H1 (cell line): ENCODE measurements at regions not wholly inside any gene's neighbourhood (a gene's known extent, or its start where the extent isn't known, plus 50 kb on each side); places are given as distances from the start of the nearest gene placed in this dataset.

Experiments used
- CTCF ChIA-PET: fragments of 300-600 bp; sonication (Branson Sonifier 250); formaldehyde crosslinking; loops from one replicate; lab custom pipeline; 2021; ENCODE audit not compliant: partially characterized antibody; lab: Charles Lee
- POLR2A ChIA-PET: fragments of 300-600 bp; sonication (Branson Sonifier 250); formaldehyde crosslinking; loops from one replicate; lab custom pipeline; 2021; ENCODE audit warnings: inconsistent platforms; ENCODE audit not compliant: partially characterized antibody; lab: Charles Lee
- DNase-seq, 2 experiments: peaks; one replicate each; pipeline versions ENCODE4 v3.0.0 to v3.0.0-alpha.2; 2010 to 2022; ENCODE audit warnings: low spot score in 2 of 2, low read depth in 1 of 2, mixed read lengths in 1 of 2
- FAIRE-seq: peaks from 2 replicates; lab custom pipeline; 2011; peaks lifted over from hg19 to GRCh38; lab: Jason Lieb, UNC
- H2AFZ ChIP-seq: 2 replicates; pipeline ENCODE4 v1.8.1; 2012; ENCODE audit warnings: low read length, inconsistent platforms
- H2AK5ac ChIP-seq: 2 replicates; pipeline ENCODE4 v1.6.1; 2013; ENCODE audit warnings: low read depth, low read length
- H2BK120ac ChIP-seq: replicated peaks from 2 replicates; pipeline ENCODE3; 2013; ENCODE audit warnings: low read depth, low read length, inconsistent platforms
- H2BK12ac ChIP-seq: 2 replicates; pipeline ENCODE4 v1.6.1; 2013; ENCODE audit warnings: low read depth, low read length
- H2BK15ac ChIP-seq: 2 replicates; pipeline ENCODE4 v1.6.1; 2013; ENCODE audit warnings: low read length
- H2BK20ac ChIP-seq: 2 replicates; pipeline ENCODE4 v1.6.1; 2013; ENCODE audit warnings: low read length
- H2BK5ac ChIP-seq: 2 replicates; pipeline ENCODE4 v1.6.1; 2013; ENCODE audit warnings: low read depth, low read length
- H3K14ac ChIP-seq: 2 replicates; pipeline ENCODE4 v1.6.1; 2013; ENCODE audit warnings: inconsistent platforms; ENCODE audit not compliant: insufficient read length
- H3K18ac ChIP-seq: 2 replicates; pipeline ENCODE4 v1.6.1; 2013; ENCODE audit warnings: low read length; ENCODE audit errors: extremely low read depth
- H3K23ac ChIP-seq: 2 replicates; pipeline ENCODE4 v1.6.1; 2013; ENCODE audit warnings: inconsistent platforms; ENCODE audit not compliant: insufficient read length
- H3K23me2 ChIP-seq: 2 replicates; pipeline ENCODE4 v1.6.1; 2013; ENCODE audit warnings: low read depth, low read length
- H3K27ac ChIP-seq: 2 replicates; pipeline ENCODE4 v1.6.1; 2011; ENCODE audit warnings: low read depth, low read length, inconsistent platforms
- H3K27me3 ChIP-seq, 4 experiments: replicated peaks in 1 of 4; 1 replicate in 1 of 4; 2 replicates in 3 of 4; pipeline versions ENCODE4 v1.6.1 to v1.8.1; 2011 to 2013; ENCODE audit warnings: low read length in 3 of 4, mild to moderate bottlenecking in 3 of 4, inconsistent platforms in 2 of 4, mixed read lengths in 2 of 4, moderate library complexity in 1 of 4; ENCODE audit not compliant: control insufficient read depth in 3 of 4, insufficient read depth in 3 of 4; ENCODE audit errors: extremely low read depth in 1 of 4
- H3K36me3 ChIP-seq, 4 experiments: 2 replicates each; pipeline versions ENCODE4 v1.6.1 to v1.8.1; 2011 to 2013; ENCODE audit warnings: mild to moderate bottlenecking in 4 of 4, low read length in 3 of 4, moderate library complexity in 2 of 4, control low read depth in 1 of 4, inconsistent platforms in 1 of 4; ENCODE audit not compliant: insufficient read depth in 4 of 4, control insufficient read depth in 2 of 4
- H3K4ac ChIP-seq: replicated peaks from 2 replicates; pipeline ENCODE3; 2013; ENCODE audit warnings: low read length, low read depth, mixed read lengths, inconsistent platforms; ENCODE audit not compliant: insufficient read length
- H3K4me1 ChIP-seq, 4 experiments: replicated peaks in 1 of 4; 1 replicate in 1 of 4; 2 replicates in 3 of 4; pipeline versions ENCODE4 v1.6.1 to v1.8.1; 2011 to 2013; ENCODE audit warnings: low read length in 3 of 4, inconsistent platforms in 2 of 4, mixed read lengths in 1 of 4; ENCODE audit not compliant: insufficient read depth in 4 of 4, control insufficient read depth in 3 of 4
- H3K4me2 ChIP-seq, 2 experiments: 2 replicates each; pipeline versions ENCODE4 v1.6.1 to v1.8.1; 2011 to 2013; ENCODE audit warnings: low read depth in 2 of 2, low read length in 2 of 2, control low read depth in 1 of 2, inconsistent platforms in 1 of 2, mild to moderate bottlenecking in 1 of 2; ENCODE audit not compliant: insufficient read depth in 1 of 2
- H3K4me3 ChIP-seq, 4 experiments: fragments of 200-600, 300-600 bp in 1 of 4; sonication (generic), shearing (Covaris generic), sonication (Bioruptor Twin) in 1 of 4; 2 replicates each; pipeline versions ENCODE4 v1.5.1 to v1.8.1; 2011 to 2016; ENCODE audit warnings: low read length in 4 of 4, low read depth in 3 of 4, control low read depth in 2 of 4, inconsistent platforms in 2 of 4, mild to moderate bottlenecking in 2 of 4, mixed read lengths in 1 of 4, moderate library complexity in 1 of 4; ENCODE audit not compliant: insufficient read depth in 2 of 4; ENCODE audit errors: extremely low read depth in 1 of 4
- H3K56ac ChIP-seq: replicated peaks from 2 replicates; pipeline ENCODE3; 2013; ENCODE audit warnings: low read depth, mild to moderate bottlenecking, mixed read lengths, low read length, inconsistent platforms; ENCODE audit not compliant: insufficient read length
- H3K79me1 ChIP-seq: 2 replicates; pipeline ENCODE4 v1.6.1; 2013; ENCODE audit warnings: low read depth, low read length, control low read depth
- H3K79me2 ChIP-seq, 2 experiments: 2 replicates each; pipeline versions ENCODE4 v1.6.1 to v1.8.1; 2012 to 2013; ENCODE audit warnings: low read length in 2 of 2, mild to moderate bottlenecking in 2 of 2, inconsistent platforms in 1 of 2; ENCODE audit not compliant: insufficient read depth in 2 of 2, control insufficient read depth in 1 of 2
- H3K9ac ChIP-seq, 4 experiments: replicated peaks in 1 of 4; 1 replicate in 1 of 4; 2 replicates in 3 of 4; pipeline versions ENCODE4 v1.6.1 to v1.8.1; 2011 to 2013; ENCODE audit warnings: low read depth in 3 of 4, low read length in 3 of 4, control low read depth in 2 of 4, mild to moderate bottlenecking in 2 of 4, moderate library complexity in 2 of 4, inconsistent platforms in 1 of 4; ENCODE audit errors: extremely low read depth in 1 of 4
- H3K9me3 ChIP-seq, 2 experiments: 2 replicates each; pipeline versions ENCODE4 v1.6.1 to v1.8.1; 2012 to 2013; ENCODE audit warnings: mild to moderate bottlenecking in 2 of 2, moderate library complexity in 2 of 2, control low read depth in 1 of 2, inconsistent platforms in 1 of 2, low read depth in 1 of 2, low read length in 1 of 2, mixed read lengths in 1 of 2; ENCODE audit not compliant: insufficient read depth in 2 of 2
- H4K20me1 ChIP-seq, 2 experiments: replicated peaks in 1 of 2; 2 replicates each; pipeline versions ENCODE3 to v1.8.1; 2011 to 2013; ENCODE audit warnings: inconsistent platforms in 2 of 2, low read length in 2 of 2, mild to moderate bottlenecking in 1 of 2; ENCODE audit not compliant: insufficient read depth in 2 of 2, control insufficient read depth in 1 of 2
- H4K5ac ChIP-seq: 2 replicates; pipeline ENCODE4 v1.6.1; 2013; ENCODE audit warnings: low read length, low read depth, mixed read lengths, inconsistent platforms; ENCODE audit not compliant: insufficient read length
- H4K8ac ChIP-seq: 2 replicates; pipeline ENCODE4 v1.8.0; 2013; ENCODE audit warnings: mild to moderate bottlenecking, moderate library complexity, low read length, inconsistent platforms; ENCODE audit not compliant: insufficient read depth; ENCODE audit errors: extremely low read depth
- H4K91ac ChIP-seq: replicated peaks from 2 replicates; pipeline ENCODE3; 2013; ENCODE audit warnings: low read length, mixed read lengths, inconsistent platforms; ENCODE audit not compliant: insufficient read length
- JUND ChIP-seq: IDR thresholded peaks from 2 replicates; pipeline ENCODE4 v1.6.1; 2011; ENCODE audit warnings: mild to moderate bottlenecking, improper control_type of control experiment, low read length
- SIX5 ChIP-seq: IDR thresholded peaks from 2 replicates; pipeline ENCODE4 v1.6.1; 2011; ENCODE audit warnings: mild to moderate bottlenecking, low read depth, low read length
- WGBS, 2 experiments: shearing (Covaris generic) in 1 of 2; methylation state at CpG; one replicate each; pipeline versions ENCODE4 v1.1.6 to v1.1.7; 2013 to 2015; ENCODE audit warnings: low lambda C conversion rate in 2 of 2, mixed read lengths in 2 of 2, inconsistent platforms in 1 of 2, low coverage in 1 of 2, missing lambda C conversion rate in 1 of 2; ENCODE audit not compliant: insufficient replicate concordance in 2 of 2, insufficient coverage in 1 of 2, insufficient read length in 1 of 2; ENCODE audit errors: extremely low coverage in 1 of 2, missing lambda C conversion rate in 1 of 2; 5-methylcytosine and 5-hydroxymethylcytosine counted together
- TF ChIP-seq, protein P1 (sequence below), 3 experiments: IDR thresholded peaks; 1 replicate in 2 of 3; 2 replicates in 1 of 3; pipeline versions ENCODE4 v1.5.1 to v1.6.1; 2011; ENCODE audit warnings: low read length in 3 of 3, mild to moderate bottlenecking in 3 of 3, inconsistent platforms in 2 of 3, low read depth in 1 of 3, moderate library complexity in 1 of 3; ENCODE audit not compliant: insufficient read depth in 1 of 3; ENCODE audit errors: control extremely low read depth in 1 of 3

DNA sequence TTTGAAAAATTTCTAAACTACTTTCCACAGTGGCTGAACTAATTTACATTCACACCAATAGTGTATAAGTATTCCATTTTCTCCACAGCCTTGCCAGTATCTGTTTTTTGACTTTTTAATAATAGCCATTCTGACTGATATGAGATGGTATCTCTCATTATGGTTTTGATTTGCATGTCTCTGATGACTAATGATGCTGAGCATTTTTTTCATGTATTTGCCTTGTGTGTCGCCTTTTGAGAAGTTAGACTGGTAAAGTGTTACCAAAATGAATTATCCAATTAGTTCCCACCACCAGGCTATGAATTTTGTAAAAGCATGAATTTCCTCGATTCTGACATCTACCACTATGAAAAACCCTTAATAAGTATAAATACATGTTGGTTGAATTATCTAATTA lies 242.2 kb upstream of the GK2 start:
- H3K23ac ChIP-seq, result no peak overlapping the region
- no peak overlapping the region for H2BK12ac ChIP-seq
- H3K4ac ChIP-seq, result no peak overlapping the region
- H2BK20ac ChIP-seq, result no peak overlapping the region
- no peak overlapping the region for H4K91ac ChIP-seq
- H3K18ac ChIP-seq, result no peak overlapping the region
- no peak for FAIRE-seq
- no peak overlapping the region for H3K56ac ChIP-seq
- 93% methylated on average over 2 of the region's 2 CpGs; no CpG with 5 or more reads in 1 of the 2 experiments for WGBS, 2 experiments
- H2BK5ac ChIP-seq, result no peak overlapping the region
- CTCF ChIA-PET, result no interaction called here
- H2BK15ac ChIP-seq, result no peak overlapping the region
- no peak overlapping the region for H4K8ac ChIP-seq
- H3K36me3 ChIP-seq, result no peaks in the 10 kb centered on the region
- POLR2A ChIA-PET, result no interaction called here
- no peaks in the 10 kb centered on the region for H4K20me1 ChIP-seq
- no peaks in the 10 kb centered on the region for H3K79me1 ChIP-seq
- H3K23me2 ChIP-seq, result no peaks in the 10 kb centered on the region
- no peak overlapping the region for H3K9ac ChIP-seq
- H3K27me3 ChIP-seq, result no peaks in the 10 kb centered on the region
- H3K9me3 ChIP-seq, result no peaks in the 10 kb centered on the region
- DNase-seq, result no peak
- no peak overlapping the region for H2BK120ac ChIP-seq
- peaks cover 0 to 20% (median 5%) of the 10 kb centered on the region in 4 experiments; a peak in 5 of 7 replicates for H3K4me1 ChIP-seq
- no peak overlapping the region for H4K5ac ChIP-seq
- H2AK5ac ChIP-seq, result no peak overlapping the region
- H3K27ac ChIP-seq, result no peak overlapping the region
- no peaks in the 10 kb centered on the region for H3K79me2 ChIP-seq
- no peak overlapping the region for H2AFZ ChIP-seq
- no peak overlapping the region for H3K4me3 ChIP-seq
- no peak overlapping the region for H3K14ac ChIP-seq
- H3K4me2 ChIP-seq, result no peak overlapping the region
- no peak for TF ChIP-seq SIX5
- TF ChIP-seq, protein P1, sequence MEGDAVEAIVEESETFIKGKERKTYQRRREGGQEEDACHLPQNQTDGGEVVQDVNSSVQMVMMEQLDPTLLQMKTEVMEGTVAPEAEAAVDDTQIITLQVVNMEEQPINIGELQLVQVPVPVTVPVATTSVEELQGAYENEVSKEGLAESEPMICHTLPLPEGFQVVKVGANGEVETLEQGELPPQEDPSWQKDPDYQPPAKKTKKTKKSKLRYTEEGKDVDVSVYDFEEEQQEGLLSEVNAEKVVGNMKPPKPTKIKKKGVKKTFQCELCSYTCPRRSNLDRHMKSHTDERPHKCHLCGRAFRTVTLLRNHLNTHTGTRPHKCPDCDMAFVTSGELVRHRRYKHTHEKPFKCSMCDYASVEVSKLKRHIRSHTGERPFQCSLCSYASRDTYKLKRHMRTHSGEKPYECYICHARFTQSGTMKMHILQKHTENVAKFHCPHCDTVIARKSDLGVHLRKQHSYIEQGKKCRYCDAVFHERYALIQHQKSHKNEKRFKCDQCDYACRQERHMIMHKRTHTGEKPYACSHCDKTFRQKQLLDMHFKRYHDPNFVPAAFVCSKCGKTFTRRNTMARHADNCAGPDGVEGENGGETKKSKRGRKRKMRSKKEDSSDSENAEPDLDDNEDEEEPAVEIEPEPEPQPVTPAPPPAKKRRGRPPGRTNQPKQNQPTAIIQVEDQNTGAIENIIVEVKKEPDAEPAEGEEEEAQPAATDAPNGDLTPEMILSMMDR (IDR thresholded peaks at IDR 0.05; ENCODE audit: control extremely low read depth in 1 of 3, insufficient read depth in 1 of 3, low read depth in 1 of 3, low read length in 3 of 3), result no peak
- no peak for TF ChIP-seq JUND
